CD4-positive, alpha-beta T cell treated with Interleukin-17A for 1 hour (primary cell): ENCODE measurements at regions not wholly inside any gene's neighbourhood (a gene's known extent, or its start where the extent isn't known, plus 50 kb on each side); places are given as distances from the start of the nearest gene placed in this dataset.
"Not testable (repeated sequence)": the region's sequence is repeated elsewhere in the genome, so short reads cannot be mapped to it uniquely, and the experiment has no call there.

Experiments used
- DNase-seq: peaks from one replicate; pipeline ENCODE4 v3.0.0-alpha.2; 2020

DNA sequence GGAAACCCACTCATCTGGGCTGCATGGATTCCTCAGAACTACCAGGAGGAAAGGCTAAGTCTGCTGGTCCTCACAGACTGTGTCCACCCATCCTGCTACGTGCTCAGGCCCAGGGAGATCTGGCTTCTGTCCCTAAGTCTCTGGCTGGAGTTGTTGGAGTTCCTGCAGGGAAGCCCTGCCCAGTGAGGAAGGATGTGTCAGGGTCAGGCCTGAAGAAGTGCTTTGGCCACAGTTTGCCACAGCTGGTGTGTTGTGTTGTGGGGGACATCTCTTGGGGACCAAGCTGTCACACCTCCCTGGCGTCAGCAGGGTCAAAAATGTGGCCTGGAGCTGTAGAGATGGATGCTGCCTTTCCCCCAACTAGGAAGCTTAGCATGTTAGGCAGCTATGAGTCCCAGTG, 684.7 kb downstream of the METTL15 start:
- DNase-seq: no peak

DNA sequence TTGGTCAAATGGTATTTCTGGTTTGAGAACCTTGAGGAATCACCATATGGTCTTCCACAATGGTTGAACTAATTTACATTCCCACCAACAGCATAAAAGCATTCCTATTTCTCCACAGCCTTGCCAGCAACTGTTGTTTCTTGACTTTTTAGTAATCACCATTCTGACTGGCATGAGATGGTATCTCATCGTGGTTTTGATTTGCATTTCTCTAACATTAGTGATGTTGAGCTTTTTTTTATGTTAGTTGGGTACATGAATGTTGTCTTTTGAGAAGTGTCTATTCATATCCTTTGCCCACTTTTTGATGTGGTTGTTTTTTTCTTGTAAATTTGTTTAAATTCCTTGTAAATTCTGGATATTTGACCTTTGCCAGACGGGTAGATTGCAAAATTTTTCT, 679.7 kb downstream of the METTL15 start:
- not testable (repeated sequence) for DNase-seq

DNA sequence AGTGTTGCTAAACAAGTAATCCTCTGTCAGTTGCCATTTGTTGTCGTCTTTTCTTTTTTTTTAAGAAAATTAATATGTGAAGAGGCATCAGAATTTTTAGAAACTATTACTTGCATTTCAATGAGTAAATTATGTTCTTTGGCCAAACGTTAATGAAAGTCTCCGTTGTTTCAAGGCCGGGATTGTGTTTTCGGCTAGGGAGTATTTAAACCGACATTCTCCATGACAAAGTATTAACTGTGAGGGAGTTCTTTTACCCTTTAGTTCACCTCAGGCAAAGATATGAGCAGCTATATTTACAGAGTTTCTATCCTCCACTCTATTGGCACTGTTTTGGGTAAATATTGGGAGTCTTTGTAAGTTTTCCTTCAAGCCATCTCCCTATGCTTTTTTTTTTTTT, 668.9 kb downstream of the METTL15 start:
- DNase-seq: no peak

DNA sequence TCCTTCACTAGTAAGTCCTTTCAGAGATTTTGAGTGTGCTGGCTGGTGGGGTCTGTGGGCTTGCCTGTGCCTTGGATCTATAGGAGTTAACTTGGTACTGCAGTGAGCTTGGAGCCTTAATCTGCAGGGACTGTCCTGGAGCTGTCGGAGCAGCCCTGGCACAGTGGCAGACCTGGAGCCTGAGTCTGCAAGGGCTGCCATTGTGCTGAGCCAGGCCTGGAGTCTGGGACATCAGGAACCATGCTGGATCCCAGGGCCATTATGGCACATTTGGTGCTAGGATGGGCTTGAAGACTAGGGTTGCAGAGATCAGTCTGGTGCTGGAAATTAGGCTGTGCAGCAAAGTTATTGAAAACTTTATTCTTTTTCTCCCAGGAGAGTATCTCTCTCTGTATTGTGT, 665.4 kb downstream of the METTL15 start:
- DNase-seq: no peak

DNA sequence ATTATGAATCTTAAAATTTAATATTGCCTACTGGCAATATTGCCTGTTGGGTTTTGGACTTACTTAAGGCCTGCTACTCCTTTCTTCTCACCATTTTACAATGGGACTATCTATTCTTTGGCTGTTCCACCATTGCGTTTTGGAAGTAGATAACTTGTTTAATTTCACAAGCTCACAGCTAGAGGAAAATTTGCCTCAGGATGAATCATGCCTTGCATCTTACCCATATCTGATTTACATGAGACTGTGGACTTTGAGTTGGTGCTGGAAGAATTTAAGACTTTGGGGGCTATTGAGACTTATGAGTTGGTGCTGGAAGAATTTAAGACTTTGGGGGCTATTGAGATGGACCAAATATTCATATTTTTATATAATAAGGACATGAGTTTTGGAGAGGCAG, 662.6 kb downstream of the METTL15 start:
- DNase-seq: no peak

DNA sequence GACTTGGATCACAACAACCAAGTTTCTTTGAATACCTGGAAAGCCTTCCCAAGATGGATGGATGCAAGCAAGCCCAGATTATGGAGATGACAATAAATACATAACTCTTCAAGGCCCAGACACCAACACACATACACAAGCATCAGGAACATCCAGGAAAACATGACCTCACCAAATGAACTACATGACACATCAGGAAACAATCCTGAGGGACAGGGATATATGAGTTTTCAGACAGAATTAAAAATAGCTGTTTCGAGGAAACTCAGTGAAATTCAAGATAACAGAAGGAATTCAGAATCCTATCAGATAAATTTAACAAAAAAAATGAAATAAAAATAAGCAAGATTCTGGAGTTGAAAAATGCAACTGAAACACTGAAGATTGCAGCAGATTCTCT, 659.4 kb downstream of the METTL15 start:
- no peak for DNase-seq

DNA sequence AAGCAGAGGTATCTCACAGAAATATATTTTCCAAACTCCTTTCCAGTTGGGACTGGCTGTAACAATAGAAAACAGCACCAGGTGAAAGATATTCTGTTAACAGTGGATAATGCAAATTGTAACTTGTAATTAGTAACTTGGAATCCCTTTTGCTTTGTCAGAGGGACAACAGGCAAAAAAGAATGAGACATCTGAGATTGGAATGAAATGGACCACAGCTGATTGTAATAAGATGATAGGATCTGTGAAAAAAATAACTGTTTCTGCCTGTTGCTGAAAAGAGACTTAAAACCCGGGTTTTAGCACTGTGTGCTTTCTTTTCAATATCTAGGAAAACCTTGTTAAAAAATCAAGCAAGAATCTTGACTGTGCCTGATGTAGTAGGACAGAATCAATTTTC, 655.7 kb downstream of the METTL15 start:
- DNase-seq: no peak

DNA sequence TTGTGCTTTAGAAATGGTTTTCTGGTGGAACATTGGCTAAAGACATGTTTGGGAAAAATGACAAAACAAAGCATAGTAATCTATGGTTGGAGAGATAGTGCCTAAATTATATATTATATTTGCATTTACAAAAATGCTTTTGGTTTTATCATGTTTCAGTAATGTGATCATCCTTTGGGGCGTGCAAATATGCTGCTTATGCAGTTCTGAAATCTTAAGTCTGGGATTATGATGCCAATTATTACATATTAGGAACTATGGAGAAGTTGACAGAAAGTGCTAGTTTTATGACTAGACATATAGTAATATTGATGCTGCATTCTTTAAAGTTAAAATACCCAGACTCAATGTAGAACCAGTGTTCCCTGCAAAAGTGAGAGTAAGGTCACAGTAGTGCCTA, 655.0 kb downstream of the METTL15 start:
- DNase-seq: no peak

DNA sequence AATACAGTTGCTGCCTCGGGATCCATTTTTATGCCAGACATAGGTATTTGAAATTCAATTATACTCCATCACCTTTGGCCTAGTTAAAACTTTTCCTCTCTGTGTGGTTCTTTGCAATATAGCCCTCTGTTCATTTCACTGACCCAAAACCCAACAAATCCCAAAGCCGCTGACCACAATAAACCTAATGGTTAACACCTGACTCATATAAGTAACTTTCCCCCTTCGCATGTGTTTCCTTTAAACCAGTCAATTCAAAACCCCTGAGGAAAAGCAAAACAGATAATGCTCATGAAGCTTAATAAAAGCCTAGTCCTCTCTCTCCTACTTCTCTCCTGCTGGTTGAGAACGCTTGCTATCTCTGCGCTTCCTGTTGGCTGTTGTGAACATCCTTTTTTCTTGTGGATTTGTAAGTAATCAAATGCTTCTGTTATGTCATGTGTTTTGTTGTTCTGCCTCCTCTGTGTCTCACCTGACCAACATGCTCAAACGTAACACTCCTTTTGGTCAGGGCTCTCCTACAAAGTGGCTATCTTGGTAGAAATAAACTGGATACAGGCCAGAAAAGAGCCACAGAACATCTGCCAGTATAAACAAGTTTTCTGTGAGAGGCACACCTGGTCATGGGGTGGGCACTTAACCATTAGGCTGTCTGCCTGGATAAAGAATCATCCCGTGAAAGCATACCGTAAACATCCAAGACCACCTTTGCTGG, 652.6 kb downstream of the METTL15 start:
- DNase-seq: no peak

DNA sequence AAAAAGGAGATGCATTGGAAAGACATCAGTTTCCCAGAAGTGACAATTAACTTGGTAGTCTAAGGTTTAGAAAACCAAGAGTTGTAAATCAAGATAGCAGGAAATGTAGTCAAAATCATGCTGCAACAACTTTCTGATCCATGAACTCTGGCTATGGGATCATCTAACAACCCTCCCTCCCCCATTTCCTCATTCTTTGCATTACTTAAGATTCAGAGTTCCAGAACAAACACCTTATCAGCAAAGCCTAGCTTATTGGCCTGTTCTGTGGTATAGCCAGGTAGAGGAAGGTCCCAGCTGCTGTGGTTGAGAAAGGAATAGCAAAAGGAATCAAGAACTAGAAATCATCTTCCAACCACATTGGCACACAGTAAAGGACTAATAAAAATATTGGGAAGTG, 651.1 kb downstream of the METTL15 start:
- DNase-seq: no peak

DNA sequence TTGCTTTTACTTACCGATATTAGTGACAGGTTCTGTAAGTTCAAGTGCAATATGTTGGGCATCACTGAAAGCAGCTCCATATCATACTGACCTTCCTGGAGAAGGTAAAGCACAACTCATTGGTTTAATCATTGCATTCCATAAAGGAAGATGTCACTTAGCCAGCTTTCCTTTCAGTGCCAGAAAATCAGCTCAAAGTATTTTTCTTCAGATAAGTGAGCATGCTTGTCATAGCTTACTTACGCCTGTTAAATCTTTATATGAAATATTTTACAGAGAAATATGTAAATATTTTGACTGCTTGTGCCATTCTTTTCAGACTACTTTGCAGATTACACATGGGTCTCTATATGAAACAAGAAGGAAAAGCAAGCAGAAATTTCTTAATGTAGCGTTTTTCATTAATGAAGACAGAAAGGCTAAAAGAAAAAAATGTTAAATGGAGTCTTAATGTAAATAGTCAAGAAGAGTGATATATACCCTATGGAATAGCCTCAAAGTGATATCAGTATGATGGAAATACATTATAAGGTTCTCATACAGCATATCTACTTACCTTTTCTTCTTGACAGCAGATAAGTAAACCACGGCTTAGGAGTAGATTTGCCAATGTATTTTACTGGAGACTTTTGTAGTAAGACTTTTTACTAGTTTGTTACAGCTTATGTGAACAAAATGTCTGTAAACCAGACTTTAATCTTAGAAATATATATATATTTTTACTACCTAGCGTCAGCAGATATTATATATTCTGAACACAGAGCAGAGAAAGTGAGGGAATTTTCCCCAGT, 649.7 kb downstream of the METTL15 start:
- DNase-seq: no peak

DNA sequence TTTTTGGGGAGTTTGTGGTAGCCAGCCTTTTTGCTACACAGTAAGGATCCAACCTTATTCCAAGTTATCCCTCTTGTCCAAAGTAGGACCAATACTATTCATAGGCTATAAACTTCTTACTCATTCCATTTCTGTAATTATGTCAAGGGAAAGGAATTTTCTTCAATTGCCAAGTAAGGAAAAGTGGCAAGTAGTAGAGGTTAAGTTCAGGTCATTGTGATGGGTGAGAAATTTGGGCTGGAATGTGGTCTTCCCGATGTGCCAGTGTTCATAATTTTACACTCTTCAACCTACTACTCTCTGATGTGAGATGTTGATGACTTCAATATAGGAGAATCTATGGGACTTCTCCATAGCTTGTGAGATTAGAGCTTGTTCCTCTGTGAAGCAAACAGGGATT, 648.8 kb downstream of the METTL15 start:
- DNase-seq: no peak

DNA sequence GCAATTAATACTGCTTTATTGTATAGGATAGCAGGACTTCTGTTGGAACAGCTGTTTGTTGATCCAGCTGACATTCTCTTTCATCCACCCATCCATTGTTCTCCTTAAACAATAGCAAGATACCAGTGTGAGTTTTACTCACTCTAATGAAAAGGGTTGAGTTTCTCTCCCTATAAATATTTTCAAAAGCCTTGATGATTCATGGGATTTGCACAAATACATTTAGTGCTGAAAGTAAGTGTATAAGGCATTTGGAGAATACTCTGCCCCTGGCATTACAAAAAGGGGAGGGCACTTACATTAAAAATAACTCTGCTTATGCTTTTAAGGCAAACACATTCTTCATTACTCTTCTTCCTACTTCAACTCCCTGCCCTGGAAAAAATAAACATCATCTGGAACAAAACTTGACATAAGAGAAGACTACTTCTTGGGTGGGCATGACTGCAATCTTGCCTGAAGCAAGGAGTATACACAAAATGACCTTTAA, 634.9 kb downstream of the METTL15 start:
- DNase-seq: no peak

DNA sequence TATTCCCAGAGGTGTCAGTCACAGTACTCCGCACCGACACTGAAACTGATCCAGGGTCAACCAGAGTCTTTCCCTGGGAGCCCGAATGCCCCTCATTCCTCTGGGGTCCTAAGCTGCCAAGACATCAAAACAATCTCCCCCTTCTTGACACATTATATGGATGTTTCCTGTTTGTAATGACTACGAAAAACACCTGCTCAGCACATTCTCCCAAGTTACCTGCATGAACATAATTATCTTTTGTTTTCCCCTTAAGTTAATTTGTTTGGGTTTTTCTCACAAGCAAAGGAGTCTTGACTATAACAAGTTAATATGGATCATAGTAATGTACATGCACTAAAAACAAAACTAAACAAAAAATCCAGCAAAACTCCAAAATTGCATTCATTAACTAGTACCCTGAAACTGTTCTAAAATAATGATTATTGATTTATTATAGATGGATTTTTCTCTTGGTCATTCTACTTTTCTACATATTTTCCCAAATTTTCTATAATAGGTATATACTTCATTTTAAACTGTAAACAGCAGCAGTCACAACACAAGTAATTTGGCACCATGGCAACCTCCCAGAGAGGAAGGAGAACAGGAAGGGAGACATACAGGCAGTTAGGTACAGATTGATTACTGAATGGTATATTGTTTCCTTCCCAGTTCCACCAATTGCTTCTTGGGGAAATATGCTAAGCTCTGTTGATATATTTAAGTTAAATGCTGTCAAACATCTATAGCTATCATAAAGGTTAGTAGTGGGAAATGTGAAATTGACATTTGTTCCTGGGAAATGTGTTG, 631.5 kb downstream of the METTL15 start:
- no peak for DNase-seq

DNA sequence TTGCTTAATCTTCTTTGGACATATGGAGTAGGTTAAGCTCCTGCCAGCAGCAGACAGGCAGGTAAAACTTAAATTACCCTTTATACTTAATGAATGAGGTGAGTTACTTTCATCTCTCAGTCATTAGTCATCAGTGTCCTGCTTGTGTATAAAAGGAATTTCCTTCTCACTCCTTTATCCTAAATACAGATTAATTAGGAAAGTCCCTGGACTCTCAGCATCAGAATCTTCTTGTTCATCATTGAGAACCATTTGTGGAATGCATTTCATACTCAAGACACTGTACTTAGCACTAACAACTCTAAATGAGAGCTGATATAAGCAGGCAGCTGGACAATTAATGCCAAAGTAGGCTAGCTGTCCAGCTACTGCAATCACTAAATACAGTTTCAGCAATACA, 630.4 kb downstream of the METTL15 start:
- DNase-seq: no peak

DNA sequence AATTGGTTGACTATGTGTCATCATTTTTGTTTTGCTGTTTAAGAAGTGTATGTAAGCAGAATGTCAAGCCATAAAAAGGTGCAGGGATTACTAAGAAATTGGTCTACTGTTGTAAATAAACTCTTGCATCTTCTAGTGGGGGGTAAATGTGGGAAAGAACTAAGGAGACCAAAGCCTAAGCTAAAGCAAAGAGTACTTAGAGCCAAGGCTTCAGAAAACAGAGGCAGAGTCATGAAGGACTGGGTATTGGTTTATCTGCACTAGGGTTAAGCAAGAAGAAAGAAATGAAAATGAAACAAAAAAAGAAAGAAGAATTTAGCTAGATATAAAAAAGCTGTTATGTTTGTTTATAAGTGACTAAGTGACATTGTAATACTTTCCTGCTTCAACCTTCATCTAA, 628.1 kb downstream of the METTL15 start:
- DNase-seq: no peak

DNA sequence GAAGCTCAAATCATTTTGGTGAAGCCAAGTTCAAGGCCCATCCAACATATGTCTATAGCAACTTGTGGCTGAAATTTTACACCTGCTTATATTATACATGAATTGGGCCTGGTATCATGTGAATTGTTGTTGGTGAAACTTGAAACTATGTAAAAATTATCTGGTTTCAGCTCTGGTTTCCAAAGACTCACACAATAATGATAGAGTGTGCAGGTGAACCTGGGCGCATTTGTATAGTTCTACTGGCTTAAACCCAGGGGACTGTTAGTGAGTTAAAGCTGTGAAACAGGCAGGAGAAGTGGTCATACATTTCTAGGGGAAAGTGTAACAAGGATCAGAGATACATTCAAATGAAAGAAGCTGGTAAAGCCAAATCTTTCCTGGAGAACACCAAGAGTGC, 627.3 kb downstream of the METTL15 start:
- DNase-seq: no peak

DNA sequence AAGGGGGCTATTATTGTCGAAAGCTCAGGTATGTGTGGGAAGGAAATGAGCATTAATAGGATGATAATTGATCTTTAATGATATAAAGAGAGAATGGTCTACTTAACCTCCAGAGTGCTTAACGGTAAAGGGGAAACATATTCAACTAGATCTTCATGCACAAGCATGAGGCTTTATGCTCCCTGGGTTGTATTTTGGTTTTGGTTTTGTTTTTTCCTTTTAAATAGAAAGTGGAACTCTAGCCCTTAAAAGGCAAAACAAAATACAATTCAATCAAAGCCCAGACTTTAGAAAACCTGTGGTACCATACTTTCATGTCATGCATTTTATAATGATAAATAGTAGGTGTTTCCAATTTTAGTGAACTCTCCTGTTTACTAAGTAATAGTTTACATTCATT, 622.7 kb downstream of the METTL15 start:
- DNase-seq: no peak

DNA sequence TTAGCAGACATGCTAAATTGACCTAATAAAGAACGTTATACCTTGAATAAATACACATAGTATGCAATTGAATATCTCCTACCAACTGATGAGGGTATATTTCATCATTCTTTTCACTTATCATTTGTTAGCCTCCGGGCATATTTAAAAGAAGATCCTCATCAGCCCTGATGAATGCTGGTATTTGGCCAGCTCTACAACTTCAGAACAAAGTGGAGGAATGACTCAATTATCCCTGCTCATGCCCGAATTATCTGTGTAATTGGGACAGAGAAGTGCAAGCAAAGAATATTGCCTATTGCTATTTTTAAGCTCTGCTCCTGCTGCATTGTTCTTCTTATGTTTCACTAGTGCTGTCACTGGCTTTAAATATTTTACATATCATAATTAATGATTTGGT, 622.1 kb downstream of the METTL15 start:
- no peak for DNase-seq

DNA sequence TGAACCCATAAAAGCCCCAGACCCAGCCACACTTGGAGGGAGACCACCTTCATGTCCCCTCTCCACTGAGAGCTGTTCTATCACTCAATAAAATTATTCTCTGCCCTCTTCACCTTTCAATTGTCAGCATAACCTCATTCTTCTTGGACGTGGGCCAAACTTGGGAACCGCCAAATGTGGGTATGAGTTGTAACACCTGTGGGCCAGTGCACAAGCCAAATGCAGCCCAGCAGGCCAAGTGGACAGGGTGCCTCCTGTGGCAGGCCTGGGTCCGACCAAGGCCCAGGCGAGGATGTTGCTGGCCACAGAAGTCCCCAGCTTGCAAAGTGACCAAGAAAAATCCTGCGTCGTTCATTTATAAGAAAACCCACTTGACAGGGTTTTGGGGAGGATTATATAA, 621.2 kb downstream of the METTL15 start:
- no peak for DNase-seq

DNA sequence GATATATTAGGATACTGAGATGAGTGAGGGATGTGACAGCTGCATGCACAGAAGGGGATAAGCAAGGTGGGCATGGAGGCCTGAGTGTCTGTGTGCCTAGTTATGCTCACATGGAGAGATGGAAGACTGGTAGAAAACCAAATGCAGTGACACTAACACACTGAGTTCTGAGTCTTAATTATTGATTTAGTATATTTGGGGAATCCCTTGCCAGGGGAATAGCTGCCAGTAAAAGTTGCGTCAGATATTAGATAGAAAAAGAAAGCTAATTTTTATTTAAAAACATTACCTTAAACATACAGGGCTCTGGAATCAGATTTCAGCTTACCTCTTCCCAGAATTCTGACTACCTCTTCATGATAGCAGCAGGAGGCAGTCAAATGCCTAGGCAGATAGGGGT, 620.5 kb downstream of the METTL15 start:
- DNase-seq: no peak

DNA sequence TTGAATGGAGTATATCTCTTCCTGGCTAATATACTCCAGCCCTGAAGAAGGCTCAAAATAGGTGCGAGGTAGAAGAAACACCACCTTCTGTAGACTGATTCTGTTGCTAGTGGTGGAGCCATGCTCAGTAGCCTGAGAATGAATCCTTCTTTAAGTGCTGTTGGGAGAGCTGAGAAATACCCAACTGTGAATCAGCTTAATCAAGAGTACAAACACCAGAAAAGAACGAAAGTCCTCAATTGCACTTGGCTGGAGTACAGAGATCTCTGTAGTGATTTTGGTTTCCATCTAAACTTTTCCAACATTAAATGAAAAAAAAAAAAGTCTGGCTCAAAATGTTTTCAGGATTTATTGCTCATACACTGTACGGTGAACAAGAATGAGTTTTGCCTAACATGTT, 619.1 kb downstream of the METTL15 start:
- no peak for DNase-seq

DNA sequence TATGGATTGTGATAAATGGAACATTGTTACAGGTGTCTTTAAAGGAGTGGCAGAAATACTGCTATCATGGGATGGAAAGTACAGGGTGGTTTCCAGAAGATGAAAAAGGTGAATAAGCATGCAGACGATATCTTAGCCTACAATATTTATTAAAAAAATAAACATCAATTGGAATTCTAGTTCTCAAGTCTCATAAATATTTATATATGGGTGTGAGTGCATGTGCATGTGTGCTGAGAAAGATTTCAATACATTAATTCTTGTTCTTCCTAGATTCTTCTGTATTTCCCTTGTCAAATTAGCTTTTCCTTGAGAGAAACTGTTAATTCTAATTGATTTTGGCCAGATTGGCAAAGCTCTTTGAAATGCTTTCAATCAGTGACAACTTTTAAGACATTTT, 618.2 kb downstream of the METTL15 start:
- no peak for DNase-seq

DNA sequence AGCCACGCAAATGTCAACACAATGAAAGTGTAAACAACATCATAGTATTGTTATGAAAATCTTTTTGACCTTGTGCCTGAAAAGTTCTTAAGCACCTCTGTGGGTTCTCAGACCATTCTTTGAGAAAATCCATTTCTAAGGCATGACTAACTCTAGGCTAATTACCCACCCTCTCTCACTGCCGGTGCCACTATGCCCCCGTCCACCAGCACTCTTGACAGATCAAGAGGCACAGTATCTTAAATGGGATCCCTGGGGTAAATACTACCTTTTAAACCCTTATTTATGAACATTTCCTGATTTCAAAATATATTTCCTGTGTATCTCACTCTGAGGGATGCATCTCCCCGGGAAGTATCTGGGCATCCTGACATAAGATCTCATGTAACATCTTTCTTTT, 607.5 kb downstream of the METTL15 start:
- DNase-seq: no peak
